ENCODE measurements at regions not wholly inside any gene's neighbourhood (a gene's known extent, or its start where the extent isn't known, plus 50 kb on each side); places are given as distances from the start of the nearest gene placed in this dataset.

- Histone ChIP-seq H3K27ac (no peak overlapping the region), H3K9me3 (no peaks in the 10 kb centered on the region), H3K36me3 (no peaks in the 10 kb centered on the region), H3K9ac (ENCODE audit: low read depth in 2 of 2, low read length in 2 of 2) (no peak overlapping the region), H3K27me3 (no peaks in the 10 kb centered on the region), H3K4me3 (no peak overlapping the region), H3K4me1 (no peaks in the 10 kb centered on the region)
- DNase-seq: no peak
- TF ChIP-seq CTCF (IDR thresholded peaks at IDR 0.05): no peak
- intact Hi-C loops (cut with DNase I): no loop called here
These were observed 149.0 kb upstream of the ITGA1 start for GRCh38 chr5:52638732-52639131.

DNA sequence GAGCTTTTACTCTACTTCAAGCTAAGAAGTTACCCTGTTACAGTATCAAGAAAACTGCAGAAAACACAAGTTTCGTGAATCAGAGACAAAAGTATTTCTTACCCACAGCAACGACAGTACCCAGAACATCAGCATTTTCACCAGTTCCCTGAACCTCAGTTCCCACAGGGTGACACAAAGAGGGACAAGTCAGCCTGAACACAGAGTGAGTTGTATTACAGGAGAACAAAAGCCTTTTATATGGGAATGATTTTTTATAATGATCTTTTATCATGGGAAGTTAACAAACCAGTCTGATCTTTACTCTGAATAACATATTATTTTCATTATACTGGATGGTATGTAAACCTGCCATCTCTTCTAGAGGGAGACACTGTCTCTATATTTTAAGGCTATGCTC lies 139.0 kb upstream of the ITGA1 start:
- Histone ChIP-seq H3K36me3 (no peaks in the 10 kb centered on the region), H3K4me3 (no peak overlapping the region), H3K9ac (ENCODE audit: low read depth in 2 of 2, low read length in 2 of 2) (no peak overlapping the region), H3K9me3 (no peaks in the 10 kb centered on the region), H3K27ac (no peak overlapping the region), H3K4me1 (no peaks in the 10 kb centered on the region), H3K27me3 (no peaks in the 10 kb centered on the region)
- intact Hi-C loops (cut with DNase I): no loop called here
- no peak for TF ChIP-seq CTCF (IDR thresholded peaks at IDR 0.05)
- DNase-seq: no peak

- TF ChIP-seq CTCF (IDR thresholded peaks at IDR 0.05): no peak
- no peaks in the 10 kb centered on the region for H3K36me3 ChIP-seq
- no peak for DNase-seq
- H3K4me3 ChIP-seq: no peak overlapping the region
- intact Hi-C loops (cut with DNase I): loop anchor here (10.0 kb wide), 1 partner anchor 1690 kb away; no protein-coding TSS in a partner anchor
- no peak overlapping the region for H3K9ac ChIP-seq (ENCODE audit: low read depth in 2 of 2, low read length in 2 of 2)
- no peak overlapping the region for H3K27ac ChIP-seq
- no peaks in the 10 kb centered on the region for H3K4me1 ChIP-seq
- no peaks in the 10 kb centered on the region for H3K9me3 ChIP-seq
- no peaks in the 10 kb centered on the region for H3K27me3 ChIP-seq
These were observed 132.6 kb upstream of the ITGA1 start for GRCh38 chr5:52655163-52655562.

GRCh38 chr5:52656569-52657246 lies 131.0 kb upstream of the ITGA1 start:
- H3K4me3 ChIP-seq: no peak overlapping the region
- no peak for TF ChIP-seq CTCF (IDR thresholded peaks at IDR 0.05)
- H3K27ac ChIP-seq: no peak overlapping the region
- intact Hi-C loops (cut with DNase I): loop anchor here (10.0 kb wide), 1 partner anchor 1692 kb away; no protein-coding TSS in a partner anchor
- H3K9me3 ChIP-seq: no peaks in the 10 kb centered on the region
- H3K27me3 ChIP-seq: no peaks in the 10 kb centered on the region
- H3K9ac ChIP-seq (ENCODE audit: low read depth in 2 of 2, low read length in 2 of 2): no peak overlapping the region
- no peak for DNase-seq
- no peaks in the 10 kb centered on the region for H3K36me3 ChIP-seq
- H3K4me1 ChIP-seq: no peaks in the 10 kb centered on the region

GRCh38 chr5:52657247-52657645 lies 130.5 kb upstream of the ITGA1 start:
- peak; percentile 30 for TF ChIP-seq CTCF (IDR thresholded peaks at IDR 0.05)
- Histone ChIP-seq H3K36me3 (no peaks in the 10 kb centered on the region), H3K9ac (ENCODE audit: low read depth in 2 of 2, low read length in 2 of 2) (no peak overlapping the region), H3K4me1 (no peaks in the 10 kb centered on the region), H3K27me3 (no peaks in the 10 kb centered on the region), H3K4me3 (no peak overlapping the region), H3K9me3 (no peaks in the 10 kb centered on the region), H3K27ac (no peak overlapping the region)
- intact Hi-C loops (cut with DNase I): loop anchor here (10.0 kb wide), 1 partner anchor 1692 kb away; no protein-coding TSS in a partner anchor
- no peak for DNase-seq

All from colonic mucosa (tissue), 4 donors.